HG02588 (cell line): ENCODE measurements at regions not wholly inside any gene's neighbourhood (a gene's known extent, or its start where the extent isn't known, plus 50 kb on each side); places are given as distances from the start of the nearest gene placed in this dataset.
A peak's percentile ranks its signal among the peaks of the same experiment; 100 is the strongest.

Experiments used
- ATAC-seq: cut with Tn5 transposase; IDR thresholded peaks from one replicate; pipeline ENCODE4 v1.9.1; 2021; ENCODE audit warnings: mild to moderate bottlenecking, moderate library complexity; ENCODE audit not compliant: unreplicated experiment

GRCh38 chr2:147232225-147232669 lies 612.6 kb upstream of the ACVR2A start:
- ATAC-seq: no peak

GRCh38 chr2:147231607-147232006 lies 613.2 kb upstream of the ACVR2A start:
- ATAC-seq: peak; percentile 83

- ATAC-seq: no peak
Observed at GRCh38 chr2:147231081-147231480, 613.7 kb upstream of the ACVR2A start.

- ATAC-seq: no peak
Observed at GRCh38 chr2:147227313-147227712, 617.5 kb upstream of the ACVR2A start.

GRCh38 chr2:147224070-147224469 lies 620.8 kb upstream of the ACVR2A start:
- ATAC-seq: no peak

- no peak for ATAC-seq
Observed at GRCh38 chr2:147223553-147224060, 621.2 kb upstream of the ACVR2A start.

- ATAC-seq: peak; percentile 81
Observed at GRCh38 chr2:147223119-147223518, 621.7 kb upstream of the ACVR2A start.

GRCh38 chr2:147222506-147222905 lies 622.3 kb upstream of the ACVR2A start:
- peak; percentile 79 for ATAC-seq

- ATAC-seq: no peak
Observed at GRCh38 chr2:147214914-147215313, 629.9 kb upstream of the ACVR2A start.

- ATAC-seq: no peak
Observed at GRCh38 chr2:147211484-147211883, 633.3 kb upstream of the ACVR2A start.

- no peak for ATAC-seq
Observed at GRCh38 chr2:147204102-147204501, 640.7 kb upstream of the ACVR2A start.

- ATAC-seq: no peak
Observed at GRCh38 chr2:147198651-147199171, 646.1 kb upstream of the ACVR2A start.

GRCh38 chr2:147197754-147198483 lies 646.9 kb upstream of the ACVR2A start:
- ATAC-seq: no peak

- ATAC-seq: peak; percentile 66
Observed at GRCh38 chr2:147182260-147182659, 662.6 kb upstream of the ACVR2A start.

GRCh38 chr2:147181351-147182029 lies 663.3 kb upstream of the ACVR2A start:
- peak; percentile 63 for ATAC-seq

GRCh38 chr2:147177071-147177857 lies 667.6 kb upstream of the ACVR2A start:
- no peak for ATAC-seq

GRCh38 chr2:147174824-147175254 lies 670.0 kb upstream of the ACVR2A start:
- ATAC-seq: no peak

GRCh38 chr2:147173798-147174197 lies 671.0 kb upstream of the ACVR2A start:
- ATAC-seq: peak; percentile 61

GRCh38 chr2:147173189-147173581 lies 671.6 kb upstream of the ACVR2A start:
- no peak for ATAC-seq

- ATAC-seq: no peak
Observed at GRCh38 chr2:147172493-147173188, 672.2 kb upstream of the ACVR2A start.
